HG03139 (cell line): ENCODE measurements at regions not wholly inside any gene's neighbourhood (a gene's known extent, or its start where the extent isn't known, plus 50 kb on each side); places are given as distances from the start of the nearest gene placed in this dataset.
"Not testable (repeated sequence)": the region's sequence is repeated elsewhere in the genome, so short reads cannot be mapped to it uniquely, and the experiment has no call there.

Experiments used
- ATAC-seq: cut with Tn5 transposase; IDR thresholded peaks from one replicate; pipeline ENCODE4 v1.9.1; 2021; ENCODE audit not compliant: unreplicated experiment

GRCh38 chr18:1104181-1104881 is 199.7 kb downstream of the ADCYAP1 start:
- ATAC-seq = no peak

GRCh38 chr18:1124495-1124894 is 219.8 kb downstream of the ADCYAP1 start:
- ATAC-seq = no peak

- no peak for ATAC-seq
These were observed 228.9 kb downstream of the ADCYAP1 start for GRCh38 chr18:1133541-1133940.

- no peak for ATAC-seq
These were observed 243.1 kb downstream of the ADCYAP1 start for GRCh38 chr18:1147730-1148129.

- no peak for ATAC-seq
These were observed 245.0 kb downstream of the ADCYAP1 start for GRCh38 chr18:1149709-1150108.

- ATAC-seq = no peak
These were observed 245.7 kb downstream of the ADCYAP1 start for GRCh38 chr18:1150344-1150743.

GRCh38 chr18:1152958-1153357 is 248.3 kb downstream of the ADCYAP1 start:
- ATAC-seq = not testable (repeated sequence)

GRCh38 chr18:1173593-1173992 is 268.9 kb downstream of the ADCYAP1 start:
- no peak for ATAC-seq

- no peak for ATAC-seq
These were observed 272.6 kb downstream of the ADCYAP1 start for GRCh38 chr18:1177232-1177631.

- ATAC-seq = no peak
These were observed 286.7 kb downstream of the ADCYAP1 start for GRCh38 chr18:1191341-1191740.

- ATAC-seq = no peak
These were observed 308.5 kb downstream of the ADCYAP1 start for GRCh38 chr18:1213126-1213525.

GRCh38 chr18:1222880-1223279 is 318.2 kb downstream of the ADCYAP1 start:
- no peak for ATAC-seq

- no peak for ATAC-seq
These were observed 322.4 kb downstream of the ADCYAP1 start for GRCh38 chr18:1227025-1227424.

- no peak for ATAC-seq
These were observed 325.0 kb downstream of the ADCYAP1 start for GRCh38 chr18:1229634-1230033.

GRCh38 chr18:1232867-1233266 is 328.2 kb downstream of the ADCYAP1 start:
- ATAC-seq = no peak

- ATAC-seq = no peak
These were observed 336.0 kb downstream of the ADCYAP1 start for GRCh38 chr18:1240701-1241100.

- ATAC-seq = no peak
These were observed 339.9 kb downstream of the ADCYAP1 start for GRCh38 chr18:1244397-1245122.

GRCh38 chr18:1246827-1247226 is 342.2 kb downstream of the ADCYAP1 start:
- ATAC-seq = no peak

- no peak for ATAC-seq
These were observed 347.9 kb downstream of the ADCYAP1 start for GRCh38 chr18:1252534-1252933.

- no peak for ATAC-seq
These were observed 348.3 kb downstream of the ADCYAP1 start for GRCh38 chr18:1252936-1253335.

- ATAC-seq = no peak
These were observed 349.2 kb downstream of the ADCYAP1 start for GRCh38 chr18:1253827-1254226.

GRCh38 chr18:1261054-1261453 is 356.4 kb downstream of the ADCYAP1 start:
- ATAC-seq = no peak

GRCh38 chr18:1267021-1267420 is 362.4 kb downstream of the ADCYAP1 start:
- ATAC-seq = no peak
